ENCODE measurements at regions not wholly inside any gene's neighbourhood (a gene's known extent, or its start where the extent isn't known, plus 50 kb on each side); places are given as distances from the start of the nearest gene placed in this dataset.
"Not testable (repeated sequence)": the region's sequence is repeated elsewhere in the genome, so short reads cannot be mapped to it uniquely, and the experiment has no call there.

GRCh38 chr14:97976861-97977260 is 1179.7 kb downstream of the VRK1 start:
- Mint-ChIP-seq H3K36me3 (no peaks in the 10 kb centered on the region), H3K27ac (peak overlapping the region; percentile 37 to 55), H3K4me1 (ENCODE audit: low read depth in 2 of 2) (peaks cover 13 to 15% of the 10 kb centered on the region in 2 donors), H3K4me3 (peak overlapping the region; percentile 67), H3K27me3 (peaks cover 17 to 19% of the 10 kb centered on the region in 2 donors), H3K9me3 (no peaks in the 10 kb centered on the region)
- DNase-seq (ENCODE audit: low spot score) (no peak), ATAC-seq (no peak)

- Mint-ChIP-seq H3K36me3 (no peaks in the 10 kb centered on the region), H3K27ac (peak overlapping the region; percentile 45 to 55), H3K9me3 (no peaks in the 10 kb centered on the region), H3K27me3 (peaks cover 15 to 17% of the 10 kb centered on the region in 2 donors), H3K4me1 (ENCODE audit: low read depth in 2 of 2) (peaks cover 13 to 15% of the 10 kb centered on the region in 2 donors), H3K4me3 (peak overlapping the region; percentile 67)
- DNase-seq (ENCODE audit: low spot score): no peak
- peak; percentile 58 to 77 for ATAC-seq
These were observed 1180.6 kb downstream of the VRK1 start for GRCh38 chr14:97977651-97978261.

GRCh38 chr14:97978341-97978740 is 1181.2 kb downstream of the VRK1 start:
- DNase-seq (ENCODE audit: low spot score) (no peak), ATAC-seq (peak; percentile 78 to 84)
- Mint-ChIP-seq H3K4me3 (peak overlapping the region; percentile 67), H3K27me3 (peaks cover 13 to 17% of the 10 kb centered on the region in 2 donors), H3K9me3 (no peaks in the 10 kb centered on the region), H3K36me3 (no peaks in the 10 kb centered on the region), H3K27ac (peak overlapping the region; percentile 24 to 45), H3K4me1 (ENCODE audit: low read depth in 2 of 2) (peaks cover 13 to 15% of the 10 kb centered on the region in 2 donors)

GRCh38 chr14:97993508-97994019 is 1196.4 kb downstream of the VRK1 start:
- peaks cover 0 to 26% of the 10 kb centered on the region in 2 donors for H3K27me3 Mint-ChIP-seq
- no peak for DNase-seq (ENCODE audit: low spot score)
- H3K36me3 Mint-ChIP-seq: peaks cover 5% of the 10 kb centered on the region
- H3K4me1 Mint-ChIP-seq (ENCODE audit: low read depth in 2 of 2): peaks cover 17 to 32% of the 10 kb centered on the region in 2 donors
- peak overlapping the region; percentile 80 for H3K4me3 Mint-ChIP-seq
- no peaks in the 10 kb centered on the region for H3K9me3 Mint-ChIP-seq
- peak; percentile 67 to 69 for ATAC-seq
- H3K27ac Mint-ChIP-seq: peak overlapping the region; percentile 88 to 97

- DNase-seq (ENCODE audit: low spot score): no peak
- ATAC-seq: peak; percentile 84 to 89
- Mint-ChIP-seq H3K9me3 (no peaks in the 10 kb centered on the region), H3K4me1 (ENCODE audit: low read depth in 2 of 2) (peaks cover 17 to 32% of the 10 kb centered on the region in 2 donors), H3K4me3 (peak overlapping the region; percentile 80), H3K27me3 (peaks cover 0 to 26% of the 10 kb centered on the region in 2 donors), H3K27ac (peak overlapping the region; percentile 88 to 97), H3K36me3 (peaks cover 5% of the 10 kb centered on the region)
These were observed 1196.9 kb downstream of the VRK1 start for GRCh38 chr14:97994020-97994531.

GRCh38 chr14:97995038-97995437 is 1197.9 kb downstream of the VRK1 start:
- peaks cover 17 to 32% of the 10 kb centered on the region in 2 donors for H3K4me1 Mint-ChIP-seq (ENCODE audit: low read depth in 2 of 2)
- H3K36me3 Mint-ChIP-seq: peaks cover 5% of the 10 kb centered on the region
- DNase-seq (ENCODE audit: low spot score): no peak
- no peak for ATAC-seq
- peak overlapping the region; percentile 88 to 97 for H3K27ac Mint-ChIP-seq
- H3K4me3 Mint-ChIP-seq: peak overlapping the region; percentile 45
- H3K9me3 Mint-ChIP-seq: no peaks in the 10 kb centered on the region
- H3K27me3 Mint-ChIP-seq: peaks cover 0 to 26% of the 10 kb centered on the region in 2 donors

- H3K9me3 Mint-ChIP-seq: no peaks in the 10 kb centered on the region
These were observed 1198.3 kb downstream of the VRK1 start for GRCh38 chr14:97995531-97995930.

GRCh38 chr14:98006008-98006407 is 1208.8 kb downstream of the VRK1 start:
- Mint-ChIP-seq H3K4me1 (ENCODE audit: low read depth in 2 of 2) (no peaks in the 10 kb centered on the region), H3K4me3 (no peak overlapping the region), H3K27me3 (peaks cover 13 to 14% of the 10 kb centered on the region in 2 donors), H3K36me3 (peaks cover 11% of the 10 kb centered on the region), H3K27ac (no peak overlapping the region), H3K9me3 (no peaks in the 10 kb centered on the region)
- DNase-seq (ENCODE audit: low spot score): no peak
- peak in 1 of 2 donors; percentile 46 for ATAC-seq

More at GRCh38 chr14:97995531-97995930, 1198.3 kb downstream of the VRK1 start:
- Mint-ChIP-seq H3K4me3 (peak overlapping the region; percentile 45), H3K36me3 (peaks cover 5% of the 10 kb centered on the region), H3K27ac (peak overlapping the region; percentile 88 to 97), H3K4me1 (ENCODE audit: low read depth in 2 of 2) (peaks cover 17 to 32% of the 10 kb centered on the region in 2 donors), H3K27me3 (peaks cover 0 to 27% of the 10 kb centered on the region in 2 donors)
- ATAC-seq (no peak), DNase-seq (ENCODE audit: low spot score) (no peak)

- Mint-ChIP-seq H3K27ac (no peak overlapping the region), H3K4me1 (ENCODE audit: low read depth in 2 of 2) (no peaks in the 10 kb centered on the region), H3K4me3 (no peak overlapping the region), H3K9me3 (no peaks in the 10 kb centered on the region), H3K36me3 (peaks cover 1% of the 10 kb centered on the region), H3K27me3 (peaks cover 2 to 5% of the 10 kb centered on the region in 2 donors)
- DNase-seq (ENCODE audit: low spot score): no peak
- ATAC-seq: no peak
These were observed 1211.4 kb downstream of the VRK1 start for GRCh38 chr14:98008381-98009113.

GRCh38 chr14:98009177-98009576 is 1212.0 kb downstream of the VRK1 start:
- DNase-seq (ENCODE audit: low spot score); ATAC-seq; H3K4me3 Mint-ChIP-seq; H3K4me1 Mint-ChIP-seq (ENCODE audit: low read depth in 2 of 2); H3K9me3 Mint-ChIP-seq; H3K27ac Mint-ChIP-seq; H3K27me3 Mint-ChIP-seq; H3K36me3 Mint-ChIP-seq: not testable (repeated sequence)

GRCh38 chr14:98010784-98011183 is 1213.6 kb downstream of the VRK1 start:
- no peaks in the 10 kb centered on the region for H3K36me3 Mint-ChIP-seq
- H3K27ac Mint-ChIP-seq: no peak overlapping the region
- no peak for DNase-seq (ENCODE audit: low spot score)
- no peak overlapping the region for H3K4me3 Mint-ChIP-seq
- H3K27me3 Mint-ChIP-seq: peaks cover 0 to 7% of the 10 kb centered on the region in 2 donors
- H3K9me3 Mint-ChIP-seq: no peaks in the 10 kb centered on the region
- ATAC-seq: no peak
- H3K4me1 Mint-ChIP-seq (ENCODE audit: low read depth in 2 of 2): peaks cover 0 to under 1% of the 10 kb centered on the region in 2 donors

GRCh38 chr14:98014851-98015615 is 1217.9 kb downstream of the VRK1 start:
- Mint-ChIP-seq H3K4me3 (no peak overlapping the region), H3K36me3 (no peaks in the 10 kb centered on the region), H3K9me3 (no peaks in the 10 kb centered on the region), H3K27me3 (peaks cover 6 to 25% of the 10 kb centered on the region in 2 donors), H3K4me1 (ENCODE audit: low read depth in 2 of 2) (peaks cover 8 to 15% of the 10 kb centered on the region in 2 donors), H3K27ac (no peak overlapping the region)
- ATAC-seq (no peak), DNase-seq (ENCODE audit: low spot score) (no peak)

GRCh38 chr14:98015921-98016320 is 1218.7 kb downstream of the VRK1 start:
- H3K4me1 Mint-ChIP-seq (ENCODE audit: low read depth in 2 of 2): peaks cover 8 to 15% of the 10 kb centered on the region in 2 donors
- no peak overlapping the region for H3K4me3 Mint-ChIP-seq

More at GRCh38 chr14:98015921-98016320, 1218.7 kb downstream of the VRK1 start:
- Mint-ChIP-seq H3K27ac (no peak overlapping the region), H3K36me3 (no peaks in the 10 kb centered on the region), H3K27me3 (peaks cover 6 to 25% of the 10 kb centered on the region in 2 donors), H3K9me3 (no peaks in the 10 kb centered on the region)
- DNase-seq (ENCODE audit: low spot score) (no peak), ATAC-seq (no peak)

Measured in natural killer cell treated with Interleukin-12 subunit alpha and Interleukin-12 subunit beta and Interleukin-15 and Interleukin-18, amount 100 ng/mL, for 72 hours (primary cell).